Activated naive CD4-positive, alpha-beta T cell treated with anti-CD3 and anti-CD28 coated beads, Interleukin-2, amount 50 U/mL, for 24 hours (primary cell): ENCODE measurements at regions not wholly inside any gene's neighbourhood (a gene's known extent, or its start where the extent isn't known, plus 50 kb on each side); places are given as distances from the start of the nearest gene placed in this dataset.
"Not testable (repeated sequence)": the region's sequence is repeated elsewhere in the genome, so short reads cannot be mapped to it uniquely, and the experiment has no call there.

Source experiments
- H3K27ac Mint-ChIP-seq: one replicate; pipeline ENCODE4 v1.8.0; 2021; ENCODE audit warnings: mild to moderate bottlenecking, mixed read lengths
- H3K27me3 Mint-ChIP-seq: one replicate; pipeline ENCODE4 v1.8.0; 2021; ENCODE audit warnings: mixed read lengths
- H3K36me3 Mint-ChIP-seq: one replicate; pipeline ENCODE4 v1.8.0; 2021; ENCODE audit warnings: mixed read lengths
- H3K4me1 Mint-ChIP-seq: one replicate; pipeline ENCODE4 v1.8.0; 2021; ENCODE audit warnings: mixed read lengths
- H3K4me3 Mint-ChIP-seq: one replicate; pipeline ENCODE4 v1.8.0; 2021; ENCODE audit warnings: mild to moderate bottlenecking, mixed read lengths
- H3K9me3 Mint-ChIP-seq: one replicate; pipeline ENCODE4 v1.8.0; 2021; ENCODE audit warnings: mixed read lengths

DNA sequence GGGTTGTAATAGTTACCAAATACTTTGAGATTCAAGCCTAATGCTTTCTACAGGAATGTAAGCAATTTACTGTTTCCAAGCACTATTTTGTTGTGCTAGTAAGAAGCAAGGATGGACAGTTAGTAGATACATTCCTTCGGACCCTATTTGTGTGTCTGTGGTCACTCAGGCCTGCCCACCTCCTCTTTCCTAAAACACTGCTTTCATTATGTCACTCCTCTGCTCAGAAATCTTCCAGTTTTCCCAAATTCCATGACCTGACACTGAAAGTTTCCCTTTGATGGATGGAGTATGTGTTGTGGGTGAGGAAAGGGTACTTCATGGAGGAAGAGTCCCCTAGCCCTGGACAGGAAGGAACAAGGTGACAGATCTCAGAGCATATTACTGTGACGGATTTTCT lies 141.1 kb downstream of the DISP1 start:
- Mint-ChIP-seq H3K36me3 (peaks cover 14% of the 10 kb centered on the region), H3K27ac (no peak overlapping the region), H3K4me3 (no peak overlapping the region), H3K27me3 (no peaks in the 10 kb centered on the region), H3K4me1 (no peaks in the 10 kb centered on the region), H3K9me3 (peaks cover 5% of the 10 kb centered on the region)

DNA sequence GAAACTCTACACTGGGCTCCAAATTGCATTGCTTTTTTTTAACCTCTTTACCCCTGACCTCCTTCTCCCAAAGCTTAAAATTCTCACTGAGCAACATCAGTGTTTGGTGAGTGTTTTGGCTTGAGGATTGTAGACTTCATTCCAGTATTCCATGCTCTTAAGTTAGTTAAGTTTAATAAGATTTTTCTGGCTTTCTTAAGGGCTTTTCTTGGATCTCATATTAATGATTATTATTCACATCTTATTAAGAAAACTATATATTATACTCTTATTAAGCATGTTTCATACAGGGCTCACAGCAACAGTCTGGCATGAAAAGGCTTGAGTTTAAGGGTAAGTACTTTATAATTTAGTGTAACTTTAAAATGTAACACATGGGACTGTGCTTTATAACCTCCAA lies 141.8 kb downstream of the DISP1 start:
- H3K4me3 Mint-ChIP-seq: no peak overlapping the region
- peaks cover 5% of the 10 kb centered on the region for H3K9me3 Mint-ChIP-seq
- no peaks in the 10 kb centered on the region for H3K4me1 Mint-ChIP-seq
- no peaks in the 10 kb centered on the region for H3K27me3 Mint-ChIP-seq
- no peak overlapping the region for H3K27ac Mint-ChIP-seq
- peaks cover 14% of the 10 kb centered on the region for H3K36me3 Mint-ChIP-seq

- H3K36me3 Mint-ChIP-seq: no peaks in the 10 kb centered on the region
- H3K27ac Mint-ChIP-seq: no peak overlapping the region
- H3K4me1 Mint-ChIP-seq: no peaks in the 10 kb centered on the region
- no peaks in the 10 kb centered on the region for H3K9me3 Mint-ChIP-seq
- no peak overlapping the region for H3K4me3 Mint-ChIP-seq
- H3K27me3 Mint-ChIP-seq: no peaks in the 10 kb centered on the region
Measured at GRCh38 chr1:222967466-222968240, 152.8 kb downstream of the DISP1 start.

DNA sequence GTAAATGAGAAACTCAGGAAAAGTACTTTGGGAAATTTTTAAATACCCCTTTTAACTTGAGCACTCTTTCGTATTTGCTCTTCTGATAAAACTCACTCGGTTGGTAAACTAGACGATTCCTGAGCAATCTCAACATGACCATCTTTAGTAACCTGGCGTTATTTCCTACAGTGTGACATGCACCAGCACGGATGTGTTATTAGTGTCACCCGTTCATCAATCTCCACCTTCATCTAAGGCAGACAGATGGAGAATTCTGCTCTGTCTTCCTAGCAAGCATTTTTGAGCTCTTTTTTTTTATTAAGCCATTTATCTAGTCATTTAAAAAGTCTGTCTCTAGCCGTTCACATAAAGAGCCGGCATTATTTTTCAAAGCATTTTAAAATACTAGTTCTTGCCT lies 155.2 kb downstream of the DISP1 start:
- no peaks in the 10 kb centered on the region for H3K9me3 Mint-ChIP-seq
- no peak overlapping the region for H3K4me3 Mint-ChIP-seq
- H3K36me3 Mint-ChIP-seq: no peaks in the 10 kb centered on the region
- no peaks in the 10 kb centered on the region for H3K4me1 Mint-ChIP-seq
- no peak overlapping the region for H3K27ac Mint-ChIP-seq
- no peaks in the 10 kb centered on the region for H3K27me3 Mint-ChIP-seq

DNA sequence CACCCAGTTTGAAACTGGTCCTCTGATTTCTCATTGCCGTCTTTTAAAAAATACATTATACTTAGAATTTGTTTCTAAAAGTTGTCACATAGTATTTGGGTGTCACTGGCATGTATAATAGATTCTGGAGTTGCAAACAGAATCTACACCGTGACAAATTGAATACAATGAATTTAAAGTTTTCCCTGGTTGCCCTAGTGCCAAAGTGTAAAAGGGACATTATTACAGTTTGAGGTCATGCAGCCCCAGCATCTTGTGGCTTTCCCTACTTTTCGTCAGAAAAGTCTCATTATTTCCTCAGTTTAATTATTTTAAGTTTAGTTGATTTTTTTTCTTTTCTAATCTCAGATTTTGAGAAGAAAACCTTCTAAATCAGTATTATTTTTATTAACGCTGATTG lies 155.9 kb downstream of the DISP1 start:
- no peaks in the 10 kb centered on the region for H3K36me3 Mint-ChIP-seq
- no peak overlapping the region for H3K4me3 Mint-ChIP-seq
- no peaks in the 10 kb centered on the region for H3K27me3 Mint-ChIP-seq
- no peaks in the 10 kb centered on the region for H3K9me3 Mint-ChIP-seq
- H3K4me1 Mint-ChIP-seq: no peaks in the 10 kb centered on the region
- H3K27ac Mint-ChIP-seq: no peak overlapping the region

DNA sequence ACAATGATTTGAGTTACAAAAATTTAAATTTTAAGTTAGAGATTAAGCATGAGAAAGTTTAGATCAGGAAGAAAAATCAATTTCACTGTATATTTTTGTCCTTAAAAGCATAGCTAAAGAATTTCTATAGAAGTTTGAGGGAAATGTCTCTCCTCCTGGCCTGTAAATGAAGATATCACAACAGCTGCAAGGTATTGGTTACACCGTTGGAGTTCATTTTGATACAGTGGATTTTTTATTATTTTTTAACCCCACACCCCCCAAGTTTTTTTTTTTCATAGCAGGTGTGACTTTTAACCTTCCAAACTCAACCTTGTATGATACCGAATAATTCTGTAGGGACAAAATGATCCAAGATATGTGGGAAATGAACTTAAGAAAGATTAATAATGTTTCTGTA lies 156.3 kb downstream of the DISP1 start:
- Mint-ChIP-seq H3K27ac (no peak overlapping the region), H3K4me1 (no peaks in the 10 kb centered on the region), H3K27me3 (no peaks in the 10 kb centered on the region), H3K36me3 (no peaks in the 10 kb centered on the region), H3K9me3 (no peaks in the 10 kb centered on the region), H3K4me3 (no peak overlapping the region)

DNA sequence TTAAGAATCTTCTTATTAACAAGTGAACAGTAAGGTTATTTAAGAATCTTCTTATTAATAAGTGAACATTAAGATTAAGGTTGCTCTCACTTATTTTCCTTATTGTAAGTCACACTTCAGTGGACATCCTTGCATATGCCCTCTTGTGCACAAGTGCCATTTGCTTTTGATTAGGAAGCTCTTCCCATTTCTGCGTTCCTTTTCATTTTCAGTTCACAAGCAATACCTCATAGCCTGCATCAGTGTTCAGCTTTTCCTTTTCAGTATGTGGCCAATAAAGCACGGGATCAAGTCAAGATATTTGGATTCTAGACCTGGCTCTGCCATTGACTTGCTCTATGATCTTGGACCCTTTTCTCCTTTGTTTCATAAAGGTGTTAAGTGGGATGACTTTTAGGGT lies 158.7 kb downstream of the DISP1 start:
- Mint-ChIP-seq H3K4me3 (no peak overlapping the region), H3K27me3 (no peaks in the 10 kb centered on the region), H3K4me1 (no peaks in the 10 kb centered on the region), H3K36me3 (no peaks in the 10 kb centered on the region), H3K9me3 (no peaks in the 10 kb centered on the region), H3K27ac (no peak overlapping the region)

DNA sequence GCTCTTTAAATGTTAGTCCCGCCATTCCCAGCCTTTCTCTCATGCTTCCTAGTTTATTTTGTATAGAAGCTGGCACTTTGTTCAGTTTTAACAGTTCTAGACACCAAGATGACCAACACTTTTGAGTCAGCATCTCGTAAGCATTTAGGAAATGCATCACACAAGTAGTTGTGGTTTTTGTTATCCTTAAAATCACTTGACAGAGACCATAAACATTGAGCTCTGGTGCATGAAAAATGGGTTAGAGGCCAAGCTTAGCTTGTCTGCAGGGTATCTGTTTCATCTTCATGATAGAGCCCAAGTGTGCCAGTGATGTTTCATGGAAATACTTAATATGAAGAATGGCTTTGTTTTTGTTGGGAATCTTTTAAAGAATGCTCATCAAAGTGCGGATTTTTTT lies 159.7 kb downstream of the DISP1 start:
- Mint-ChIP-seq H3K4me1 (no peaks in the 10 kb centered on the region), H3K27me3 (no peaks in the 10 kb centered on the region), H3K4me3 (no peak overlapping the region), H3K27ac (no peak overlapping the region), H3K36me3 (no peaks in the 10 kb centered on the region), H3K9me3 (no peaks in the 10 kb centered on the region)

GRCh38 chr1:222975472-222976122 lies 160.8 kb downstream of the DISP1 start:
- no peaks in the 10 kb centered on the region for H3K27me3 Mint-ChIP-seq
- H3K27ac Mint-ChIP-seq: no peak overlapping the region
- no peaks in the 10 kb centered on the region for H3K4me1 Mint-ChIP-seq
- no peaks in the 10 kb centered on the region for H3K9me3 Mint-ChIP-seq
- H3K4me3 Mint-ChIP-seq: no peak overlapping the region
- peaks cover 2% of the 10 kb centered on the region for H3K36me3 Mint-ChIP-seq

DNA sequence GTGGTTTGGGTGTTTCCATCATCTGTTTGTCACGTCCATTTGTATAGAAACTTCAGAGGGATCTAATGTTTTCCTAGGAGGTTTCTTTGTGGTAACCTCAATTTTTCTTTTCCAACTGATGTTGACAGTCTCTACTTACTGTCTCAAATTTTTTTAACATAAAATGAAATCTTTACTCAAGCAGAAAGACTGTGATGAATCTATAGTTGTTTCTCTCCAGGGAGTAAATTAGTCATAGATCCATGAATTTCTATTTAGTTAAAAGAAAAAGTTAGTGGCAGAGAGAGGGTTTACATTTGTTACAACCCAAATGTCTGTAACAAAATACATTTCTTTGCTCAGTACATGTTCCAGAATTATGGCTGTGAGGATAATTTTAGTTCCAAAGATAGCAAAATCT lies 161.6 kb downstream of the DISP1 start:
- Mint-ChIP-seq H3K9me3 (no peaks in the 10 kb centered on the region), H3K4me1 (no peaks in the 10 kb centered on the region), H3K36me3 (peaks cover 2% of the 10 kb centered on the region), H3K4me3 (no peak overlapping the region), H3K27me3 (no peaks in the 10 kb centered on the region), H3K27ac (no peak overlapping the region)

GRCh38 chr1:222977294-222977693 lies 162.5 kb downstream of the DISP1 start:
- not testable (repeated sequence) for H3K27me3 Mint-ChIP-seq, H3K4me3 Mint-ChIP-seq, H3K4me1 Mint-ChIP-seq, H3K36me3 Mint-ChIP-seq, H3K27ac Mint-ChIP-seq, H3K9me3 Mint-ChIP-seq

DNA sequence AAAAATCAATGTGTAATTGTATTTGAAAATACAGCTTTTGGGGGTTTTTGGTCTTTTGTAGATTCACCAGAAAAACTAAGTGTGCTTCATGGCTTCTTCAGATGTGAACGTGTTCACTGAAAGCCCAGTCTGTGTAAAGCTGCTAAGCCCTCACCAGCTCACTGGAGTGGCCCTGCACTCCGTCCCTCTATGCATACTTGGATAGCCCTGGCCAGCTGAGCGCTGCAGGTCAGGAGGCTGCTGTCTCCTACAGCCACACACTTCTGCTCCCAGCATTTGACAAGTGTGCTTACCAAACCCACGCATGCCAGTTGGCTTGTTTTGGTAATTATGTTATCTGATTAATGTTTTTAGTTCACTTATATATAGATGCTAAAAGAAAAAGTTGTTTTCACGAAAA lies 163.5 kb downstream of the TLR5 start:
- no peak overlapping the region for H3K27ac Mint-ChIP-seq

DNA sequence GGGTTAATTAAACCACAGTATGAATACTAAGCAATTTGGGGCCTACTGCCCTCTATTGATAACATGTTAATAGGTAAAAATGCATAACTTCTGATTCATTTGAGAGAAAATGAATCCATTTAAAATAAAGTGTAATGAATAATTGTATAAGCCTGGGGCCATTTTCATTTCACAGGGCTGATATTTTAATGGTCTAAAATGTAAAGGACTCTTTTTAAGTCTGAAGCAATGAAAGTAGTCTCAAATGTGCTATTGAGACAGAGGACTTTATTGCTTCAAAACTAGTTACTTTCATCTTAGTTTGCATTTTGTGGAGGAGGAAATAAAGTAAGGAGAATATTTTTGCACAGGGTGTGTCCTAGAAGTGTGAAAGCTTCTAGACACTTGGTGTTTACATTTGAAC lies 155.4 kb downstream of the TLR5 start:
- H3K27me3 Mint-ChIP-seq: no peaks in the 10 kb centered on the region
- H3K36me3 Mint-ChIP-seq: peaks cover 8% of the 10 kb centered on the region
- no peaks in the 10 kb centered on the region for H3K9me3 Mint-ChIP-seq
- H3K4me1 Mint-ChIP-seq: peaks cover 9% of the 10 kb centered on the region
- H3K4me3 Mint-ChIP-seq: no peak overlapping the region
- no peak overlapping the region for H3K27ac Mint-ChIP-seq

More for the DNA sequence above, 163.5 kb downstream of the TLR5 start:
- H3K4me3 Mint-ChIP-seq: no peak overlapping the region
- H3K4me1 Mint-ChIP-seq: no peaks in the 10 kb centered on the region
- H3K27me3 Mint-ChIP-seq: no peaks in the 10 kb centered on the region
- H3K36me3 Mint-ChIP-seq: peaks cover 4% of the 10 kb centered on the region
- H3K9me3 Mint-ChIP-seq: no peaks in the 10 kb centered on the region

DNA sequence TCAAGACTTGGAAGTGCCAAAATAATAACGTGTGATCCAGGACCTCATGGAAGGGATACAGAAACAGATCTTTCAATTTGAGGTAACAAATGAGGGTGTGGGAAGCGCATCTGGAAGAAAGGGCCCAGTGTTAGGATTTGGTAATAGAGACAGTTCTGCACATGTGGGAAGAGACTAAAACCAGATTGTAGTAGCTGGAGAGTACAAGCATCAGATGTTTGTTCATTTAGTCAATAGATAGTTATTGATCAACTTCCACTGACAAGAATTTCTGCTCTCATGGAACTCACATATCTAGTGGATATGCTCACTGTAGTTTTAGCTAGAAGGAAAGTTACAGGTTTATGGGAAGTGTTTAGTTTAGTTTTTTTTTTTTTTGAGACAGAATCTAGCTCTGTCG lies 153.6 kb downstream of the TLR5 start:
- Mint-ChIP-seq H3K27me3 (no peaks in the 10 kb centered on the region), H3K4me1 (peaks cover 9% of the 10 kb centered on the region), H3K4me3 (no peak overlapping the region), H3K27ac (no peak overlapping the region), H3K9me3 (no peaks in the 10 kb centered on the region), H3K36me3 (peaks cover 8% of the 10 kb centered on the region)

- H3K4me3 Mint-ChIP-seq: no peak overlapping the region
- H3K36me3 Mint-ChIP-seq: peaks cover 11% of the 10 kb centered on the region
- no peaks in the 10 kb centered on the region for H3K27me3 Mint-ChIP-seq
- H3K27ac Mint-ChIP-seq: no peak overlapping the region
- H3K9me3 Mint-ChIP-seq: no peaks in the 10 kb centered on the region
- peaks cover 3% of the 10 kb centered on the region for H3K4me1 Mint-ChIP-seq
Measured at GRCh38 chr1:222991177-222991576, 151.9 kb downstream of the TLR5 start.

GRCh38 chr1:222991908-222992307 lies 151.1 kb downstream of the TLR5 start:
- no peak overlapping the region for H3K27ac Mint-ChIP-seq
- no peak overlapping the region for H3K4me3 Mint-ChIP-seq
- no peaks in the 10 kb centered on the region for H3K27me3 Mint-ChIP-seq
- H3K9me3 Mint-ChIP-seq: no peaks in the 10 kb centered on the region
- peaks cover 11% of the 10 kb centered on the region for H3K36me3 Mint-ChIP-seq
- peaks cover 3% of the 10 kb centered on the region for H3K4me1 Mint-ChIP-seq
